ENCODE measurements at regions not wholly inside any gene's neighbourhood (a gene's known extent, or its start where the extent isn't known, plus 50 kb on each side); places are given as distances from the start of the nearest gene placed in this dataset.
A peak's percentile ranks its signal among the peaks of the same experiment; 100 is the strongest.

DNA sequence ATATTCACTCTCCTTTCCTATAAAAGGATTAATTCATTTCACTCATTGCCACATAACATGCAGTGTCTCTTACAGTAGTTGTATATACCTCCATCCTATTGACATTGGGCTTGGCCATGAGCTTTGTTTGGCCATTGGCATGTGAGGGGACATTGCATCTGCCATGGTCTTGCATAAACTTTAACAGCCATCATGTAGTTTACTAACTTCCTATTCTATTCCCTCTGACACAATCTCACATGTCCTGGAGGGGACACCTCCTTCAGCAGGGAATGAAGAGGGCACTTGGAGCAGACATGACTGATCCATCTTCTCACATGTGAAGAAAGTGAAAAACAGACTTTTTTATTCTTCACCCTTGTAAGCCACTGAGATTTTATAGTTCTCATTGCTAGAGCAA lies 115.5 kb upstream of the MARCKS start:
- no peaks in the 10 kb centered on the region for H3K9me3 ChIP-seq (ENCODE audit: control insufficient read depth, low read length)
- no peaks in the 10 kb centered on the region for H3K4me1 ChIP-seq (ENCODE audit: control insufficient read depth, insufficient read depth, low read length, poor library complexity, severe bottlenecking)
- no peak overlapping the region for H3K27ac ChIP-seq (ENCODE audit: low read depth, low read length, severe bottlenecking)
- no peak overlapping the region for H3K4me3 ChIP-seq (ENCODE audit: extremely low read depth, insufficient read depth, low read length, poor library complexity, severe bottlenecking)
- no peaks in the 10 kb centered on the region for H3K36me3 ChIP-seq (ENCODE audit: control insufficient read depth, insufficient read depth, low read length)

DNA sequence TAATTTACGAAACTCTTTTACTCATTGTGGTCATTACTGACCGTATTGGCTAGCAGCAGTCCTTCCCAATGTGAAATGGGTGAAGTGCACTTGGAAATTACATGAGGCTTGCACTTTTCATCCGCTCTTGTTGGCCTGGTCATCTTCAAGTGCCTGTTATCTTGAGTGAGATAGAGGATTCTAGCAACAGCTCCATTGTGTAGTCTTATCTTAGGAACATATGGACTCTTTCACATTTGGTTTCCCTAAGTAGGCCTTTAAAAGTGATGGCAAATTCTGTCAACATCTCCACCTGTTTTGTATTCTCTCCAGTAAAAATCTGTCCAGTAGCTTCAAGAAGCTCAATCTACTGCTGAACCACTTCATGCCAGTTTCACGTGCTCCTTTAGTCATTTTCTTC lies 114.8 kb upstream of the MARCKS start:
- Histone ChIP-seq H3K9me3 (ENCODE audit: control insufficient read depth, low read length) (no peaks in the 10 kb centered on the region), H3K4me3 (ENCODE audit: extremely low read depth, insufficient read depth, low read length, poor library complexity, severe bottlenecking) (no peak overlapping the region), H3K27ac (ENCODE audit: low read depth, low read length, severe bottlenecking) (no peak overlapping the region), H3K36me3 (ENCODE audit: control insufficient read depth, insufficient read depth, low read length) (no peaks in the 10 kb centered on the region), H3K4me1 (ENCODE audit: control insufficient read depth, insufficient read depth, low read length, poor library complexity, severe bottlenecking) (no peaks in the 10 kb centered on the region)
- WGBS, 2 experiments (ENCODE audit: insufficient coverage in 2 of 2) = 91 to 93% methylated on average over 4 of the region's 4 CpGs

DNA sequence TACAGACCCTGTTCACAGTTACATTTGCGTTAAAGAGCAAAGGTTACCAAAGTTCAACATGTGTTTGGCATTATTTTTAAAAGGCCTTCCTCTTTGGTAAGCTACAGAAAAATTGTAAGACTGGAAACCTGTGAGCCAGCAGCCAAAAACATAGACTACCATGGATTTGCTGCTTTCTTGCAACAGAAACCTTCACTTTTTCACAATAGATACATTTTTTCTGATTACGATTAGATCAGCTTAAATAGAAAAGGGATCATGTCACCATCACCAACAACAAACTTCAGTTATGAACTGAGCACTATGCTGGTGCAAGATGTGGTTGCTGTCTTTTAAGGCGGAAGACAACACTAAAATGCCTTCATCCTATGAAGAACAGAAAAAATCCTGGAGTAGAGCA lies 112.3 kb upstream of the MARCKS start:
- Histone ChIP-seq H3K4me1 (ENCODE audit: control insufficient read depth, insufficient read depth, low read length, poor library complexity, severe bottlenecking) (no peaks in the 10 kb centered on the region), H3K36me3 (ENCODE audit: control insufficient read depth, insufficient read depth, low read length) (no peaks in the 10 kb centered on the region), H3K9me3 (ENCODE audit: control insufficient read depth, low read length) (no peaks in the 10 kb centered on the region), H3K4me3 (ENCODE audit: extremely low read depth, insufficient read depth, low read length, poor library complexity, severe bottlenecking) (no peak overlapping the region), H3K27ac (ENCODE audit: low read depth, low read length, severe bottlenecking) (no peak overlapping the region)
- WGBS, 2 experiments (ENCODE audit: insufficient coverage in 2 of 2) = no CpG with 5 or more reads among the region's 3 CpGs

DNA sequence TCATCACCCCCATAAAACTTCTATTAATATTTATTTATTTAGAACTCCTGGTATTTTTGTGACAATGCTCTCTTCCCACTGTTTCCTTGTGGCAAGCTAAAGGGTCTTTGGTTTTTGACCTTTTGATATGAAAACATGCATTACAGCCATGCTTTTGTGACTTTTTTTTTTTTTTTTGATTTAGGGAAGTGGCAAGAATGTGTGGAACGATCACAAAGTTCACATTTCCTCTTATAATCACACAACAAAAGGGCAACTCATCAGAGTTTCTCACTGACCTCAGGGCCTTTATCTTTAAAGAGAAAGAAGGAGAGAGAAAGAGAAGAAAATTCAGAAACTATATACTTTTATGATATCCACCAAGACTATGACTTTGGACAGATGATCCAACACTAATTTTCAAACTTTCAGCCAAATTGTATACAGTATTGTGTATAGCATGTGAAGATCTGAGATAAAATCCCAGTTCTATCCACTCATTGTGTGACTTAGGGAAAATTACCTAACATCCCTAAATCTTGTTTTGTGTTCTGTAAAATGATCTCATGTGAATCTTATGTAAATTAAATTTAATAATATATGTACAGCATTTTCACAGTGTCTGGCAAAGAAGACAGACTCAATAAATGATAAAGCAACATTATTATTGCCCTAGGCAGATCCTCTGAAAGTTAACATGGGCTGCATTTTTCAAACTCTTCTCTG lies 106.8 kb upstream of the MARCKS start:
- no CpG with 5 or more reads among the region's 1 CpG for WGBS, 2 experiments (ENCODE audit: insufficient coverage in 2 of 2)
- no peaks in the 10 kb centered on the region for H3K9me3 ChIP-seq (ENCODE audit: control insufficient read depth, low read length)
- no peak overlapping the region for H3K4me3 ChIP-seq (ENCODE audit: extremely low read depth, insufficient read depth, low read length, poor library complexity, severe bottlenecking)
- H3K27ac ChIP-seq (ENCODE audit: low read depth, low read length, severe bottlenecking) = no peak overlapping the region
- H3K36me3 ChIP-seq (ENCODE audit: control insufficient read depth, insufficient read depth, low read length) = no peaks in the 10 kb centered on the region
- H3K4me1 ChIP-seq (ENCODE audit: control insufficient read depth, insufficient read depth, low read length, poor library complexity, severe bottlenecking) = no peaks in the 10 kb centered on the region

DNA sequence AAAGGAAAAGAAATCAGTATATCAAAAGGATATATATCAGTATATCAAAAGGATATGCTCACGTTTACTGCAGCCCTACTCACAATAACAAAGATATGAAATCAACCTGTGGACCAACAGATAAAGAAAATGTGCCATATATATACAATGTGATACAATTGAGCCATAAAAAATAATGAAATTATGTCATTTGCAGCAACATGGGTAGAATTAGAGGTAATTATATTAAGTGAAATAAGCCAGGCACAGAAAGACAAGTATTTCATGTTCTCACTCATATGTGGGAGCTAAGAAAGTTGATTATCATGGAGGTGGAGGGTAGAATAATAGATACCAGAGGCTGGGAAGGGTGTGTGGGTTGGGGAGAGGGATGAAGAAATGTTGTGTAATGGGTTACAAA lies 102.9 kb upstream of the MARCKS start:
- H3K36me3 ChIP-seq (ENCODE audit: control insufficient read depth, insufficient read depth, low read length) = no peaks in the 10 kb centered on the region
- H3K4me3 ChIP-seq (ENCODE audit: extremely low read depth, insufficient read depth, low read length, poor library complexity, severe bottlenecking) = no peak overlapping the region
- H3K4me1 ChIP-seq (ENCODE audit: control insufficient read depth, insufficient read depth, low read length, poor library complexity, severe bottlenecking) = peaks cover 5% of the 10 kb centered on the region
- H3K27ac ChIP-seq (ENCODE audit: low read depth, low read length, severe bottlenecking) = no peak overlapping the region
- no CpG with 5 or more reads among the region's 1 CpG for WGBS, 2 experiments (ENCODE audit: insufficient coverage in 2 of 2)
- H3K9me3 ChIP-seq (ENCODE audit: control insufficient read depth, low read length) = no peaks in the 10 kb centered on the region

- H3K36me3 ChIP-seq (ENCODE audit: control insufficient read depth, insufficient read depth, low read length) = no peaks in the 10 kb centered on the region
- no peak overlapping the region for H3K4me3 ChIP-seq (ENCODE audit: extremely low read depth, insufficient read depth, low read length, poor library complexity, severe bottlenecking)
- 89 to 100% methylated on average over 2 of the region's 4 CpGs for WGBS, 2 experiments (ENCODE audit: insufficient coverage in 2 of 2)
- no peak overlapping the region for H3K27ac ChIP-seq (ENCODE audit: low read depth, low read length, severe bottlenecking)
- peaks cover 5% of the 10 kb centered on the region for H3K4me1 ChIP-seq (ENCODE audit: control insufficient read depth, insufficient read depth, low read length, poor library complexity, severe bottlenecking)
- no peaks in the 10 kb centered on the region for H3K9me3 ChIP-seq (ENCODE audit: control insufficient read depth, low read length)
Measured at GRCh38 chr6:113755449-113756289, 101.5 kb upstream of the MARCKS start.

GRCh38 chr6:113756290-113756665 lies 100.9 kb upstream of the MARCKS start:
- H3K27ac ChIP-seq (ENCODE audit: low read depth, low read length, severe bottlenecking) = no peak overlapping the region
- peaks cover 5% of the 10 kb centered on the region for H3K4me1 ChIP-seq (ENCODE audit: control insufficient read depth, insufficient read depth, low read length, poor library complexity, severe bottlenecking)
- WGBS, 2 experiments (ENCODE audit: insufficient coverage in 2 of 2) = no CpG with 5 or more reads among the region's 2 CpGs
- H3K4me3 ChIP-seq (ENCODE audit: extremely low read depth, insufficient read depth, low read length, poor library complexity, severe bottlenecking) = no peak overlapping the region
- no peaks in the 10 kb centered on the region for H3K36me3 ChIP-seq (ENCODE audit: control insufficient read depth, insufficient read depth, low read length)
- H3K9me3 ChIP-seq (ENCODE audit: control insufficient read depth, low read length) = no peaks in the 10 kb centered on the region

- no peak overlapping the region for H3K4me3 ChIP-seq (ENCODE audit: extremely low read depth, insufficient read depth, low read length, poor library complexity, severe bottlenecking)
Measured at GRCh38 chr6:113758214-113758613, 98.9 kb upstream of the MARCKS start.

GRCh38 chr6:113758826-113759574 lies 98.1 kb upstream of the MARCKS start:
- H3K4me3 ChIP-seq (ENCODE audit: extremely low read depth, insufficient read depth, low read length, poor library complexity, severe bottlenecking) = no peak overlapping the region
- peak overlapping the region; percentile 63 for H3K27ac ChIP-seq (ENCODE audit: low read depth, low read length, severe bottlenecking)
- peaks cover 14% of the 10 kb centered on the region for H3K4me1 ChIP-seq (ENCODE audit: control insufficient read depth, insufficient read depth, low read length, poor library complexity, severe bottlenecking)
- WGBS, 2 experiments (ENCODE audit: insufficient coverage in 2 of 2) = no CpG with 5 or more reads among the region's 1 CpG
- no peaks in the 10 kb centered on the region for H3K9me3 ChIP-seq (ENCODE audit: control insufficient read depth, low read length)
- H3K36me3 ChIP-seq (ENCODE audit: control insufficient read depth, insufficient read depth, low read length) = no peaks in the 10 kb centered on the region

More at GRCh38 chr6:113758214-113758613, 98.9 kb upstream of the MARCKS start:
- H3K27ac ChIP-seq (ENCODE audit: low read depth, low read length, severe bottlenecking) = no peak overlapping the region
- peaks cover 6% of the 10 kb centered on the region for H3K4me1 ChIP-seq (ENCODE audit: control insufficient read depth, insufficient read depth, low read length, poor library complexity, severe bottlenecking)
- H3K9me3 ChIP-seq (ENCODE audit: control insufficient read depth, low read length) = no peaks in the 10 kb centered on the region
- H3K36me3 ChIP-seq (ENCODE audit: control insufficient read depth, insufficient read depth, low read length) = no peaks in the 10 kb centered on the region
- WGBS, 2 experiments (ENCODE audit: insufficient coverage in 2 of 2) = 95 to 96% methylated on average over 3 to 4 of the region's 7 CpGs

DNA sequence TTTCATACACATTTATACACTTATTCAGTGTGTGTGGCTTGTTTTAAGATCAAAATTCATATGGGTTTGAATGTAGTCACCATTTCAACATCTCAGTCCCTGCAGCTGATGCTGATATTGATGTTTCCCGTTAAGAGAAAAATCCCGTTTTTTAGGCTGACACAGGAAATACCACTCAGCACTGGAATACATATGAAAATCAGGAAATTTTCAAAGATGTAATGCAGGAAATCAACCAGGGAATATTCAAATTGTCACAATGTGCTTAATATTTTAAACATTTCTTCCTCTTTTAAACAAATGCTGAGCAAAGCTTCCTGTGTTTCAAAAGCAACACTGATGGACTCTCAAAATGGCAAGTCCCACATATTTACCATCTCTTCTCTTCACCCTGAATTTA lies 94.5 kb upstream of the MARCKS start:
- Histone ChIP-seq H3K9me3 (ENCODE audit: control insufficient read depth, low read length) (no peaks in the 10 kb centered on the region), H3K4me1 (ENCODE audit: control insufficient read depth, insufficient read depth, low read length, poor library complexity, severe bottlenecking) (peaks cover 15% of the 10 kb centered on the region), H3K4me3 (ENCODE audit: extremely low read depth, insufficient read depth, low read length, poor library complexity, severe bottlenecking) (no peak overlapping the region), H3K36me3 (ENCODE audit: control insufficient read depth, insufficient read depth, low read length) (no peaks in the 10 kb centered on the region), H3K27ac (ENCODE audit: low read depth, low read length, severe bottlenecking) (no peak overlapping the region)
- no CpG with 5 or more reads among the region's 2 CpGs for WGBS, 2 experiments (ENCODE audit: insufficient coverage in 2 of 2)
